ENCODE measurements at regions not wholly inside any gene's neighbourhood (a gene's known extent, or its start where the extent isn't known, plus 50 kb on each side); places are given as distances from the start of the nearest gene placed in this dataset.

GRCh38 chr9:8030095-8030494 lies 230.5 kb upstream of the DMAC1 start:
- no peak overlapping the region for H3K23ac ChIP-seq (ENCODE audit: insufficient read length, low read depth, low read length)
- H2BK15ac ChIP-seq (ENCODE audit: low read depth, low read length), result no peak overlapping the region
- H3K9ac ChIP-seq (ENCODE audit: extremely low read depth, insufficient read length, low read length), result no peak overlapping the region
- no peak overlapping the region for H2BK12ac ChIP-seq (ENCODE audit: insufficient read length, low read depth, low read length)
- H2BK5ac ChIP-seq (ENCODE audit: insufficient read length, low read length), result no peak overlapping the region
- Mint-ChIP-seq H3K4me1 (peaks cover 19 to 21% of the 10 kb centered on the region in 2 experiments), H3K27me3 (ENCODE audit: low read depth) (no peaks in the 10 kb centered on the region), H3K27ac (no peak overlapping the region), H3K36me3 (ENCODE audit: insufficient read depth in 1 of 3, low read depth in 3 of 3) (no peaks in the 10 kb centered on the region), H3K9me3 (no peaks in the 10 kb centered on the region), H3K4me3 (no peak overlapping the region)
- H3K4ac ChIP-seq (ENCODE audit: low read depth, low read length), result no peak overlapping the region
- no peak overlapping the region for H4K5ac ChIP-seq (ENCODE audit: insufficient read length, low read depth, low read length)
- no peak overlapping the region for H3K18ac ChIP-seq (ENCODE audit: insufficient read length, low read depth, low read length)
- H3K56ac ChIP-seq (ENCODE audit: insufficient read length, low read depth, low read length), result no peak overlapping the region
- H3K4me1 ChIP-seq (ENCODE audit: insufficient read depth, low read length), result peaks cover 6% of the 10 kb centered on the region; the same call in 1 of the 2 replicates
- no peak overlapping the region for H3K4me2 ChIP-seq (ENCODE audit: insufficient read depth, insufficient read length, low read length)
- no peak overlapping the region for H3K27ac ChIP-seq (ENCODE audit: insufficient read length, low read depth, low read length)
- TF ChIP-seq, protein P1, sequence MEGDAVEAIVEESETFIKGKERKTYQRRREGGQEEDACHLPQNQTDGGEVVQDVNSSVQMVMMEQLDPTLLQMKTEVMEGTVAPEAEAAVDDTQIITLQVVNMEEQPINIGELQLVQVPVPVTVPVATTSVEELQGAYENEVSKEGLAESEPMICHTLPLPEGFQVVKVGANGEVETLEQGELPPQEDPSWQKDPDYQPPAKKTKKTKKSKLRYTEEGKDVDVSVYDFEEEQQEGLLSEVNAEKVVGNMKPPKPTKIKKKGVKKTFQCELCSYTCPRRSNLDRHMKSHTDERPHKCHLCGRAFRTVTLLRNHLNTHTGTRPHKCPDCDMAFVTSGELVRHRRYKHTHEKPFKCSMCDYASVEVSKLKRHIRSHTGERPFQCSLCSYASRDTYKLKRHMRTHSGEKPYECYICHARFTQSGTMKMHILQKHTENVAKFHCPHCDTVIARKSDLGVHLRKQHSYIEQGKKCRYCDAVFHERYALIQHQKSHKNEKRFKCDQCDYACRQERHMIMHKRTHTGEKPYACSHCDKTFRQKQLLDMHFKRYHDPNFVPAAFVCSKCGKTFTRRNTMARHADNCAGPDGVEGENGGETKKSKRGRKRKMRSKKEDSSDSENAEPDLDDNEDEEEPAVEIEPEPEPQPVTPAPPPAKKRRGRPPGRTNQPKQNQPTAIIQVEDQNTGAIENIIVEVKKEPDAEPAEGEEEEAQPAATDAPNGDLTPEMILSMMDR (conservative IDR thresholded peaks at IDR 0.05), result no peak
- H4K20me1 ChIP-seq (ENCODE audit: control insufficient read depth, insufficient read depth, insufficient read length), result no peaks in the 10 kb centered on the region
- no peak overlapping the region for H4K91ac ChIP-seq (ENCODE audit: insufficient read length, low read depth, low read length)
- H2BK20ac ChIP-seq (ENCODE audit: low read depth, low read length, poor library complexity, severe bottlenecking), result no peak overlapping the region
- no peak overlapping the region for H2AK5ac ChIP-seq (ENCODE audit: insufficient read length, low read length)
- no peaks in the 10 kb centered on the region for H3K27me3 ChIP-seq (ENCODE audit: insufficient read depth, low read length)
- no peak overlapping the region for H4K8ac ChIP-seq (replicated peaks; ENCODE audit: insufficient read length, low read depth, low read length)
- H3K23me2 ChIP-seq (ENCODE audit: insufficient read length, low read depth, low read length, poor library complexity, severe bottlenecking), result no peaks in the 10 kb centered on the region
- WGBS (ENCODE audit: extremely low coverage, insufficient read length, low lambda C conversion rate), result no CpG with 5 or more reads among the region's 4 CpGs
- no peaks in the 10 kb centered on the region for H3K79me1 ChIP-seq (ENCODE audit: insufficient read depth, low read depth, low read length, poor library complexity, severe bottlenecking)
- no peak overlapping the region for H3T11ph ChIP-seq (ENCODE audit: low read length)
- H3K79me2 ChIP-seq (ENCODE audit: insufficient read depth, low read length), result no peaks in the 10 kb centered on the region
- no peak overlapping the region for H2BK120ac ChIP-seq (ENCODE audit: low read depth, low read length, poor library complexity, severe bottlenecking)
- DNase-seq, result no peak
- no peaks in the 10 kb centered on the region for H3K9me3 ChIP-seq (ENCODE audit: control insufficient read depth, low read depth, low read length)
- no peak overlapping the region for H3K14ac ChIP-seq (ENCODE audit: insufficient read depth, low read length)
- no peak overlapping the region for H2AFZ ChIP-seq (ENCODE audit: low read length)

Data from H9 (cell line).